ENCODE measurements at regions not wholly inside any gene's neighbourhood (a gene's known extent, or its start where the extent isn't known, plus 50 kb on each side); places are given as distances from the start of the nearest gene placed in this dataset.
"Not testable (repeated sequence)": the region's sequence is repeated elsewhere in the genome, so short reads cannot be mapped to it uniquely, and the experiment has no call there.

DNA sequence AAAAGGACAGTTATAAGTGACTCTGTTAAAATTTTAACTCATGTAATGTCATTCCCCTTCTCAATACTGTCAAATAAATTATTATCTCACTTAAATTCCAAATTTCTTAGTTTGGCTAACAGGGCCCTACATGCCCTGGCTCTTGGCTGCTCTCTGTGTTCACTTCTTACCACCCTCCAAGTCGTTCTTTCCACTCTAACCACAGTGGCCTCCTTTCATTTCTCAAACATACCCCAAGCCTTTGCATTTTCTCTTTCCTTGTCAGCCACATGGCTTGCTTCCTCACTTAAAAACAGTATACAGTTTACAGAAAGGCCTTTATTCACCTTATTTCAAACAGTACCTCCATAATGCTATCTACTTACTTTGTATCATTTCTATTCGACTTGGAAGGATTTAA is 737.1 kb upstream of the ZWINT start:
- no peak for ATAC-seq
- no peaks in the 10 kb centered on the region for H3K36me3 Mint-ChIP-seq (ENCODE audit: low read depth)
- no peak overlapping the region for H3K27ac Mint-ChIP-seq
- no peaks in the 10 kb centered on the region for H3K27me3 Mint-ChIP-seq
- H3K4me3 Mint-ChIP-seq = no peak overlapping the region
- H3K4me1 Mint-ChIP-seq = no peaks in the 10 kb centered on the region
- no peaks in the 10 kb centered on the region for H3K9me3 Mint-ChIP-seq
- no peak for DNase-seq

DNA sequence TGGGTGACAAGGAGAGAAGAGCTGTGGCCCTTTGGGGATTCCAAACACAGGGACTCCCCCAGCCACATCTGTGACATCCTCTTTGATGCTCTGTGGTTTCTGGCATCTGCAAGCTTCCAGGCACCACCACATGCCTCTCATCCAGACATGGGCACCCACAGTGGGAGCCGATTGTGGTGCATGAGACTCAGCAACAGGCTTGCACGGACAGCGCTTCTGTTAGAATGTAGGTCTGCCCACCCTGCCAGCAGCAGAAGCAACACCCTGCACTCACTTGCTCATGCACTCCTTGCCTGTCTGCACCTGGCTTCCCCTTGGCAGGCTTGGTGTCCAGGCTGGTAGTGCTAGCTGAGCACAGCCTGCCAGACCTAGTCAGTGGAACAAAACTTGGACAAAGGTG is 735.0 kb upstream of the ZWINT start:
- no peaks in the 10 kb centered on the region for H3K9me3 Mint-ChIP-seq
- no peaks in the 10 kb centered on the region for H3K4me1 Mint-ChIP-seq
- ATAC-seq (no peak), DNase-seq (no peak)
- H3K27me3 Mint-ChIP-seq = no peaks in the 10 kb centered on the region
- H3K27ac Mint-ChIP-seq = no peak overlapping the region
- no peaks in the 10 kb centered on the region for H3K36me3 Mint-ChIP-seq (ENCODE audit: low read depth)
- H3K4me3 Mint-ChIP-seq = no peak overlapping the region

DNA sequence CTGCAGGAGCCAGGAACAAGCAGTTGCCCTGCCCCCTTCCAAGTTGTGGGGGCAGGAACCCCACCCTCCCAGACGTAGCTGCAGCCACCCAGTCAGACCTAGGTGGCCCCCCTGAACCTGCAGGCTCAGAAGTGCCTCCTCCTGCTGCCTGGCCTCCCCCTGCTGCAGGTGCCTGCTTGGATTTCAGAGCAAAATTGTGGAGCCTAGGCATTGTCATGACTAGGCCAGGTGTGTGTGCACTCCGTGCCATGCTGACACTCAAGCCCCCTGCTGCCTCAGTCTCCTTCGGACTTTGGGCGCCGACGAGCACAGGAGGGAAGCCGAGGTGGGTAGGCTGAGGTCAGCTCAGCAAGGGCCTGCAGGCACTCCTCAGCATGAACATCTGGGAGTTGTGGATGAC is 733.9 kb upstream of the ZWINT start:
- Mint-ChIP-seq H3K27me3 (no peaks in the 10 kb centered on the region), H3K36me3 (ENCODE audit: low read depth) (no peaks in the 10 kb centered on the region), H3K27ac (no peak overlapping the region), H3K4me1 (no peaks in the 10 kb centered on the region), H3K9me3 (no peaks in the 10 kb centered on the region), H3K4me3 (no peak overlapping the region)
- DNase-seq (no peak), ATAC-seq (no peak)

GRCh38 chr10:57094083-57094482 is 733.0 kb upstream of the ZWINT start:
- H3K27ac Mint-ChIP-seq = no peak overlapping the region
- no peaks in the 10 kb centered on the region for H3K9me3 Mint-ChIP-seq

GRCh38 chr10:57053530-57053929 is 692.5 kb upstream of the ZWINT start:
- no peaks in the 10 kb centered on the region for H3K36me3 Mint-ChIP-seq (ENCODE audit: low read depth)
- H3K27me3 Mint-ChIP-seq = no peaks in the 10 kb centered on the region
- no peak overlapping the region for H3K4me3 Mint-ChIP-seq
- H3K27ac Mint-ChIP-seq = no peak overlapping the region
- no peak for DNase-seq
- peaks cover 27% of the 10 kb centered on the region for H3K9me3 Mint-ChIP-seq
- no peak for ATAC-seq
- H3K4me1 Mint-ChIP-seq = no peaks in the 10 kb centered on the region

More at GRCh38 chr10:57094083-57094482, 733.0 kb upstream of the ZWINT start:
- no peaks in the 10 kb centered on the region for H3K27me3 Mint-ChIP-seq
- no peak overlapping the region for H3K4me3 Mint-ChIP-seq
- DNase-seq (no peak), ATAC-seq (no peak)
- H3K36me3 Mint-ChIP-seq (ENCODE audit: low read depth) = no peaks in the 10 kb centered on the region
- no peaks in the 10 kb centered on the region for H3K4me1 Mint-ChIP-seq

GRCh38 chr10:57049096-57049495 is 688.0 kb upstream of the ZWINT start:
- no peak overlapping the region for H3K27ac Mint-ChIP-seq
- H3K4me3 Mint-ChIP-seq = no peak overlapping the region
- H3K36me3 Mint-ChIP-seq (ENCODE audit: low read depth) = no peaks in the 10 kb centered on the region
- H3K27me3 Mint-ChIP-seq = no peaks in the 10 kb centered on the region
- ATAC-seq (no peak), DNase-seq (no peak)
- peaks cover 18% of the 10 kb centered on the region for H3K9me3 Mint-ChIP-seq
- H3K4me1 Mint-ChIP-seq = no peaks in the 10 kb centered on the region

GRCh38 chr10:57038531-57038930 is 677.5 kb upstream of the ZWINT start:
- ATAC-seq (no peak), DNase-seq (no peak)
- Mint-ChIP-seq H3K4me1 (no peaks in the 10 kb centered on the region), H3K9me3 (peaks cover 3% of the 10 kb centered on the region), H3K27me3 (no peaks in the 10 kb centered on the region), H3K27ac (no peak overlapping the region), H3K4me3 (no peak overlapping the region), H3K36me3 (ENCODE audit: low read depth) (no peaks in the 10 kb centered on the region)

GRCh38 chr10:57035310-57035709 is 674.3 kb upstream of the ZWINT start:
- no peak overlapping the region for H3K27ac Mint-ChIP-seq

GRCh38 chr10:57032301-57032700 is 671.2 kb upstream of the ZWINT start:
- ATAC-seq; H3K4me3 Mint-ChIP-seq; H3K27me3 Mint-ChIP-seq; H3K36me3 Mint-ChIP-seq (ENCODE audit: low read depth); DNase-seq; H3K4me1 Mint-ChIP-seq; H3K27ac Mint-ChIP-seq: not testable (repeated sequence)
- H3K9me3 Mint-ChIP-seq = peaks cover 17% of the 10 kb centered on the region

More at GRCh38 chr10:57035310-57035709, 674.3 kb upstream of the ZWINT start:
- no peaks in the 10 kb centered on the region for H3K36me3 Mint-ChIP-seq (ENCODE audit: low read depth)
- DNase-seq = no peak
- peaks cover 14% of the 10 kb centered on the region for H3K9me3 Mint-ChIP-seq
- H3K4me3 Mint-ChIP-seq = no peak overlapping the region
- H3K4me1 Mint-ChIP-seq = no peaks in the 10 kb centered on the region
- no peaks in the 10 kb centered on the region for H3K27me3 Mint-ChIP-seq
- ATAC-seq = no peak

GRCh38 chr10:57031346-57031745 is 670.3 kb upstream of the ZWINT start:
- DNase-seq (no peak), ATAC-seq (no peak)
- Mint-ChIP-seq H3K27ac (no peak overlapping the region), H3K36me3 (ENCODE audit: low read depth) (no peaks in the 10 kb centered on the region), H3K27me3 (no peaks in the 10 kb centered on the region), H3K4me1 (no peaks in the 10 kb centered on the region), H3K9me3 (peaks cover 18% of the 10 kb centered on the region), H3K4me3 (no peak overlapping the region)

- Mint-ChIP-seq H3K27ac (no peak overlapping the region), H3K4me3 (no peak overlapping the region), H3K9me3 (peaks cover 20% of the 10 kb centered on the region), H3K4me1 (no peaks in the 10 kb centered on the region), H3K27me3 (no peaks in the 10 kb centered on the region), H3K36me3 (ENCODE audit: low read depth) (no peaks in the 10 kb centered on the region)
- DNase-seq = no peak
- no peak for ATAC-seq
Measured at GRCh38 chr10:57026307-57026706, 665.2 kb upstream of the ZWINT start.

- Mint-ChIP-seq H3K4me1 (no peaks in the 10 kb centered on the region), H3K9me3 (peaks cover 13% of the 10 kb centered on the region), H3K36me3 (ENCODE audit: low read depth) (no peaks in the 10 kb centered on the region), H3K27ac (no peak overlapping the region), H3K27me3 (no peaks in the 10 kb centered on the region), H3K4me3 (no peak overlapping the region)
- DNase-seq (no peak), ATAC-seq (no peak)
Measured at GRCh38 chr10:57023626-57024025, 662.6 kb upstream of the ZWINT start.

GRCh38 chr10:57018452-57018851 is 657.4 kb upstream of the ZWINT start:
- Mint-ChIP-seq H3K9me3 (peaks cover 16% of the 10 kb centered on the region), H3K4me3 (no peak overlapping the region), H3K27me3 (no peaks in the 10 kb centered on the region), H3K36me3 (ENCODE audit: low read depth) (no peaks in the 10 kb centered on the region), H3K27ac (no peak overlapping the region), H3K4me1 (no peaks in the 10 kb centered on the region)
- DNase-seq (no peak), ATAC-seq (no peak)

- ATAC-seq (no peak), DNase-seq (no peak)
- Mint-ChIP-seq H3K36me3 (ENCODE audit: low read depth) (no peaks in the 10 kb centered on the region), H3K4me1 (no peaks in the 10 kb centered on the region), H3K27ac (no peak overlapping the region), H3K9me3 (peaks cover 14% of the 10 kb centered on the region), H3K27me3 (no peaks in the 10 kb centered on the region), H3K4me3 (no peak overlapping the region)
Measured at GRCh38 chr10:57017356-57018037, 656.4 kb upstream of the ZWINT start.

DNA sequence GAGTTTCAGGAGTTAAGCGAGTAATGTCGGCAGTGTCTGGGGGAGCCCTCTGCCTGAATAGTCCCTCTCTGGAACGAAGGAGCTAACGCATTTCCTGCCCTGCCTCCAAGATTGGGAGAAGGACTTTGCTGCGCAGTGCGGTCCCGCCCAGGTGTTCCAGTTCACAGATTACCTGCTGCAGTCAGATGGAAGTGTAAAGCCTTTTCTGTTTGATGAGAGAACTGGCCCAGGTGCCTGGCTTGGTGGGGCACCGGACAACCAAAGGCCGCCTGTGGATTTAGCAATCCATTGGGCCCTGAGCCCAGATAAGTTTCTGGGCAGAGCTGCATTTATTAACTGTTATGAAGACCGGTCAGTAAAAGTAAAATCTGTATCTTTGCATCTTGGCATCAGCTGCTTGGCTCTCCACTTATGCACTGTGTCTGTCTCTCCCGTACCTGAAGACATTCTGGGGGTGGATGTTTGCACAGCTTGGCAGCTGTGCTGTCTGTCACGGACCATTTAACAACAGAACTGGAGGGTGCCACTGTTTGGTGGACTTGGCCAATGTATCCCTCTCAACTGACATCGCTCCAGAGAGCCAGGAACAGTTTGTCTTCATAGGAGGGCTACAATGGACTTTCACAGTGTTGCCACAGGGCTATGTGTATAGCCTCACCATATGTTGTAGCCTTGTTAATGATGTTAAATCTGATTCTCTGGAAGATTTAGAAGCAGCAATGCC is 654.7 kb upstream of the ZWINT start:
- Mint-ChIP-seq H3K27me3 (no peaks in the 10 kb centered on the region), H3K27ac (no peak overlapping the region), H3K4me1 (no peaks in the 10 kb centered on the region), H3K36me3 (ENCODE audit: low read depth) (no peaks in the 10 kb centered on the region), H3K9me3 (peaks cover 9% of the 10 kb centered on the region), H3K4me3 (no peak overlapping the region)
- ATAC-seq (no peak), DNase-seq (no peak)

Measured in activated naive CD8-positive, alpha-beta T cell treated with anti-CD3 and anti-CD28 coated beads, Interleukin-2, amount 50 U/mL, for 24 hours (primary cell).